SK-N-SH (cell line): ENCODE measurements at regions not wholly inside any gene's neighbourhood (a gene's known extent, or its start where the extent isn't known, plus 50 kb on each side); places are given as distances from the start of the nearest gene placed in this dataset.
A peak's percentile ranks its signal among the peaks of the same experiment; 100 is the strongest.

Source experiments
- CTCF ChIA-PET: fragments of 300-600, 350-600 bp; formaldehyde crosslinking; extraction: SDS; loops from one replicate; lab custom pipeline; 2021; lab: Yijun Ruan, JAX
- POLR2A ChIA-PET: fragments of 350-600 bp; sonication (Branson Sonifier 250); formaldehyde crosslinking; extraction: SDS; loops from one replicate; lab custom pipeline; 2020; ENCODE audit warnings: antibody characterized with exemption, inconsistent platforms; lab: Yijun Ruan, JAX
- DNase-seq: peaks from one replicate; pipeline ENCODE4 v3.0.0; 2012
- H2AFZ ChIP-seq: fragments of 200-600 bp; sonication (generic); 2 replicates; pipeline ENCODE4 v1.8.1; 2016; ENCODE audit warnings: antibody characterized with exemption, mild to moderate bottlenecking, low read depth
- H3F3A ChIP-seq: fragments of 200-600 bp; sonication (generic); replicated peaks from 2 replicates; pipeline ENCODE3; 2016; ENCODE audit warnings: antibody characterized with exemption, mild to moderate bottlenecking; ENCODE audit not compliant: insufficient read depth
- H3K27ac ChIP-seq, 2 experiments: fragments of 200-500 bp in 1 of 2; fragments of 200-600 bp in 1 of 2; sonication (Bioruptor generic) in 1 of 2; sonication (generic), shearing (Covaris generic) in 1 of 2; 2 replicates each; pipeline versions ENCODE4 v1.5.1 to v1.6.1; 2014 to 2016; ENCODE audit warnings: low read depth in 2 of 2, inconsistent platforms in 1 of 2, low read length in 1 of 2, mild to moderate bottlenecking in 1 of 2, mixed read lengths in 1 of 2
- H3K27me3 ChIP-seq: fragments of 200-600 bp; sonication (generic), shearing (Covaris generic); 2 replicates; pipeline ENCODE4 v1.6.1; 2016; ENCODE audit warnings: mixed run types; ENCODE audit not compliant: insufficient read depth
- H3K36me3 ChIP-seq, 2 experiments: fragments of 200-500 bp in 1 of 2; fragments of 200-600 bp in 1 of 2; sonication (Bioruptor generic) in 1 of 2; sonication (generic) in 1 of 2; replicated peaks in 1 of 2; 2 replicates each; pipeline versions ENCODE3 to v1.5.1; 2014 to 2016; ENCODE audit warnings: low read length in 1 of 2, mild to moderate bottlenecking in 1 of 2; ENCODE audit not compliant: insufficient read depth in 2 of 2, control insufficient read depth in 1 of 2
- H3K4me1 ChIP-seq, 2 experiments: fragments of 200-500 bp in 1 of 2; fragments of 200-600 bp in 1 of 2; sonication (Bioruptor generic) in 1 of 2; sonication (generic), shearing (Covaris generic) in 1 of 2; 2 replicates each; pipeline versions ENCODE4 v1.5.1 to v1.6.1; 2014 to 2016; ENCODE audit warnings: low read depth in 1 of 2, low read length in 1 of 2, mixed run types in 1 of 2; ENCODE audit not compliant: insufficient read depth in 2 of 2, control insufficient read depth in 1 of 2
- H3K4me2 ChIP-seq: fragments of 200-600 bp; sonication (generic), shearing (Covaris generic); 2 replicates; pipeline ENCODE4 v1.6.1; 2017; ENCODE audit warnings: mixed run types
- H3K4me3 ChIP-seq, 2 experiments: fragments of 200-500 bp in 1 of 2; fragments of 200-600 bp in 1 of 2; sonication (Bioruptor generic) in 1 of 2; sonication (generic), shearing (Covaris generic) in 1 of 2; 2 replicates each; pipeline versions ENCODE4 v1.5.1 to v1.8.1; 2014 to 2016; ENCODE audit warnings: low read depth in 2 of 2, inconsistent platforms in 1 of 2, low read length in 1 of 2, mild to moderate bottlenecking in 1 of 2, mixed read lengths in 1 of 2, moderate library complexity in 1 of 2
- H3K79me2 ChIP-seq: fragments of 200-600 bp; sonication (generic); 2 replicates; pipeline ENCODE4 v1.8.1; 2017; ENCODE audit warnings: mild to moderate bottlenecking; ENCODE audit not compliant: insufficient read depth
- H3K9ac ChIP-seq: fragments of 200-600 bp; sonication (generic); 2 replicates; pipeline ENCODE4 v1.6.1; 2017; ENCODE audit warnings: mixed run types
- H3K9me2 ChIP-seq: fragments of 200-600 bp; sonication (generic); 2 replicates; pipeline ENCODE4 v1.6.1; 2017; ENCODE audit warnings: mixed run types
- H3K9me3 ChIP-seq: fragments of 200-600 bp; sonication (generic); 2 replicates; pipeline ENCODE4 v1.6.1; 2017; ENCODE audit warnings: mixed run types, mild to moderate bottlenecking, moderate library complexity
- H4K20me1 ChIP-seq: fragments of 200-600 bp; sonication (generic); 2 replicates; pipeline ENCODE4 v1.6.1; 2017; ENCODE audit warnings: mild to moderate bottlenecking, mixed run types; ENCODE audit not compliant: insufficient read depth
- CHD2 ChIP-seq: fragments of 150-350 bp; IDR thresholded peaks from 2 replicates; pipeline ENCODE4 v1.6.1; 2018; ENCODE audit warnings: low read length; ENCODE audit not compliant: partially characterized antibody
- ELF1 ChIP-seq: IDR thresholded peaks from 2 replicates; pipeline ENCODE4 v1.4.0; 2012
- FOXJ3 ChIP-seq: sonication (generic); formaldehyde crosslinking; IDR thresholded peaks from 2 replicates; pipeline ENCODE4 v1.5.1; 2020; ENCODE audit warnings: mild to moderate bottlenecking, missing genetic modification reagents
- GATA2 ChIP-seq: sonication (generic); formaldehyde crosslinking; IDR thresholded peaks from 2 replicates; pipeline ENCODE4 v1.5.0; 2020; ENCODE audit warnings: mild to moderate bottlenecking, missing genetic modification reagents
- JUND ChIP-seq: IDR thresholded peaks from 2 replicates; pipeline ENCODE4 v1.4.0; 2012
- MEF2A ChIP-seq: IDR thresholded peaks from 2 replicates; pipeline ENCODE4 v1.4.0; 2012; ENCODE audit warnings: low read depth, borderline replicate concordance
- NFIC ChIP-seq: IDR thresholded peaks from 2 replicates; pipeline ENCODE4 v1.4.0; 2012; ENCODE audit warnings: borderline replicate concordance
- NRF1 ChIP-seq: IDR thresholded peaks from 2 replicates; pipeline ENCODE4 v1.6.1; 2012; ENCODE audit warnings: low read depth, mild to moderate bottlenecking, low read length
- POLR2AphosphoS5 ChIP-seq: IDR thresholded peaks from 2 replicates; pipeline ENCODE4 v1.6.1; 2012; ENCODE audit warnings: low read depth, low read length
- RAD21 ChIP-seq: IDR thresholded peaks from 2 replicates; pipeline ENCODE4 v1.6.1; 2012; ENCODE audit warnings: mild to moderate bottlenecking, low read length
- RCOR1 ChIP-seq: fragments of 150-350 bp; IDR thresholded peaks from 2 replicates; pipeline ENCODE4 v1.6.1; 2017; ENCODE audit warnings: antibody characterized with exemption, low read length
- SIN3A ChIP-seq: IDR thresholded peaks from 2 replicates; pipeline ENCODE4 v1.6.1; 2012; ENCODE audit warnings: low read depth, mild to moderate bottlenecking, low read length, moderate library complexity, borderline replicate concordance
- SMC3 ChIP-seq: IDR thresholded peaks from 2 replicates; pipeline ENCODE4 v1.6.1; 2012; ENCODE audit warnings: low read depth, low read length, improper control_type of control experiment
- TAF1 ChIP-seq: IDR thresholded peaks from 2 replicates; pipeline ENCODE4 v1.6.1; 2012; ENCODE audit warnings: low read depth, mild to moderate bottlenecking, low read length, moderate library complexity, borderline replicate concordance
- TCF12 ChIP-seq: IDR thresholded peaks from 2 replicates; pipeline ENCODE4 v1.4.0; 2012
- YY1 ChIP-seq: IDR thresholded peaks from 2 replicates; pipeline ENCODE4 v1.4.0; 2012; ENCODE audit warnings: low read depth, mild to moderate bottlenecking
- WGBS: methylation state at CpG from one replicate; pipeline ENCODE4 v1.1.6; 2017; ENCODE audit warnings: low lambda C conversion rate; 5-methylcytosine and 5-hydroxymethylcytosine counted together
- TF ChIP-seq, protein P1 (sequence below): IDR thresholded peaks from 2 replicates; pipeline ENCODE4 v1.4.0; 2012; ENCODE audit warnings: low read depth, borderline replicate concordance
- TF ChIP-seq, protein P2 (sequence below): fragments of 150-350 bp; IDR thresholded peaks from 2 replicates; pipeline ENCODE4 v1.6.1; 2017; ENCODE audit warnings: antibody characterized with exemption, low read length, low read depth, borderline replicate concordance
- TF ChIP-seq, protein P3 (sequence below): IDR thresholded peaks from 2 replicates; pipeline ENCODE4 v1.4.0; 2012; ENCODE audit warnings: low read depth, borderline replicate concordance

DNA sequence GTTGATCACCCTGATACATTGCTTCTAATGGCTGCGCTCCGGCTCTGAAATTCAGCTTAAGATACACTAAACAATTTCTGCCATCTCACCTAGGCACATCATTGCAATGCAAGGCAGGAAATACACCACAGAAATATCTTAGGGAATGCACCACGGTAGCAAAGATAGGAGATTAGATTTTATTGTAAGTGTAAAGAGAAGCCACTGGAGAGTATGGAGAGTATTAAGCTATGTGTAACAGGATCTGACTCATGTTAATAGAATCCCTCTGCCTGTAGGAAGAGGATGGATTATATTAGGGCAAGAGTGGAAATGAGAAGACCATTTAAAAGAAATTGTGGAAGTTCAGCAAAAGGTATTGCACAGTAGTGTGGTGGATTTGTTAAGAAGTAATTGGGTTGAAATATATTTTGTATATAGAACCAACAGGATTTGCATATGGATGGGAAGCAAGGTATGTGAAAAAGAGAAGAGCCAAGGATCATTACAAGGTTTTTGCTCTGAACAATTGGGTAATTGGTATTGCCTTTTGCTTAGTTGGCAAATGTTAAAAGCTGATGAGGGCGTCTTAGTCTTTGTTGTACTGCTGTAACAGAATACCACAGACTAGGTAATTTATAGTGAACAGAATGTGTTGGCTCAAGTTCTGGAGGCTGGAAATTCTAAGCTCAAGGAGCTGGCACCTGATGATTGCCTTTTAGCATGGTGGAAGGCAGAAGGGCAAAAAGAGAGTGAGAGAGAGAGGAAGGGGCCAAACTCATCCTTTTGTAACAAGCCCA lies 636.1 kb downstream of the PSAT1 start (continued):
- TF ChIP-seq SMC3: no peak
- TF ChIP-seq, protein P1, sequence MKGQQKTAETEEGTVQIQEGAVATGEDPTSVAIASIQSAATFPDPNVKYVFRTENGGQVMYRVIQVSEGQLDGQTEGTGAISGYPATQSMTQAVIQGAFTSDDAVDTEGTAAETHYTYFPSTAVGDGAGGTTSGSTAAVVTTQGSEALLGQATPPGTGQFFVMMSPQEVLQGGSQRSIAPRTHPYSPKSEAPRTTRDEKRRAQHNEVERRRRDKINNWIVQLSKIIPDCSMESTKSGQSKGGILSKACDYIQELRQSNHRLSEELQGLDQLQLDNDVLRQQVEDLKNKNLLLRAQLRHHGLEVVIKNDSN: no peak
- TF ChIP-seq, protein P2, sequence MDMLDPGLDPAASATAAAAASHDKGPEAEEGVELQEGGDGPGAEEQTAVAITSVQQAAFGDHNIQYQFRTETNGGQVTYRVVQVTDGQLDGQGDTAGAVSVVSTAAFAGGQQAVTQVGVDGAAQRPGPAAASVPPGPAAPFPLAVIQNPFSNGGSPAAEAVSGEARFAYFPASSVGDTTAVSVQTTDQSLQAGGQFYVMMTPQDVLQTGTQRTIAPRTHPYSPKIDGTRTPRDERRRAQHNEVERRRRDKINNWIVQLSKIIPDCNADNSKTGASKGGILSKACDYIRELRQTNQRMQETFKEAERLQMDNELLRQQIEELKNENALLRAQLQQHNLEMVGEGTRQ: no peak
- TF ChIP-seq TCF12: peak; percentile 90

DNA sequence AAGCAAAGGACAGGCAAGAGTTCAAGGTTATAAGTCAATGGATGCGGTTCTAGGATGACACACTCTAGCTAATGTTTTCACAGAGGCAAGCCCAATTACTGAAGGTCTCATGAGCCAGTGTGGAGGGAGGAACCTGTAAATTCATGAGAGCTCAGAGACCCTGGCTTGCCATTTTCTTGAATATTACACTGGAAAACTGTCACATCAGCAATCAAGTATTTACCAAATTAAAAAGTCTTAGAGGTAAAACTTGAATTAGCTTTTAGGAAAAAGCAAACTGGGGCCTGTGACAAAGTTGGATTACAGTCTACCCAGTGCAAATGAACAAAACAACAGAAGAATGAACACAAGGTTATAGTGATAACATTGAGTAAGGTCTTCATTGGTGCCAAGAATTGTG lies 636.9 kb upstream of the TLE4 start:
- no peaks in the 10 kb centered on the region for H3K9me2 ChIP-seq
- CTCF ChIA-PET: interaction anchor here (1.0 to 1.1 kb wide), 2 partner anchors 16 to 83 kb away, joined by 3 read pairs; no protein-coding TSS in a partner anchor
- no peak overlapping the region for H3K4me2 ChIP-seq
- H3K9ac ChIP-seq: no peak overlapping the region
- H3K27ac ChIP-seq: no peak overlapping the region
- WGBS: 96% methylated on average over 1 of the region's 1 CpG
- H3K4me3 ChIP-seq: no peak overlapping the region
- no peak for DNase-seq
- H3K79me2 ChIP-seq: no peaks in the 10 kb centered on the region
- POLR2A ChIA-PET: no interaction called here
- no peaks in the 10 kb centered on the region for H3K36me3 ChIP-seq
- H2AFZ ChIP-seq: no peak overlapping the region
- H3F3A ChIP-seq: peaks cover 17% of the 10 kb centered on the region
- no peaks in the 10 kb centered on the region for H3K27me3 ChIP-seq
- H3K9me3 ChIP-seq: no peaks in the 10 kb centered on the region
- TF ChIP-seq, protein P2: no peak
- no peak for TF ChIP-seq TCF12
- no peak for TF ChIP-seq RCOR1
- no peak for TF ChIP-seq NFIC
- no peak for TF ChIP-seq ELF1
- TF ChIP-seq, protein P3, sequence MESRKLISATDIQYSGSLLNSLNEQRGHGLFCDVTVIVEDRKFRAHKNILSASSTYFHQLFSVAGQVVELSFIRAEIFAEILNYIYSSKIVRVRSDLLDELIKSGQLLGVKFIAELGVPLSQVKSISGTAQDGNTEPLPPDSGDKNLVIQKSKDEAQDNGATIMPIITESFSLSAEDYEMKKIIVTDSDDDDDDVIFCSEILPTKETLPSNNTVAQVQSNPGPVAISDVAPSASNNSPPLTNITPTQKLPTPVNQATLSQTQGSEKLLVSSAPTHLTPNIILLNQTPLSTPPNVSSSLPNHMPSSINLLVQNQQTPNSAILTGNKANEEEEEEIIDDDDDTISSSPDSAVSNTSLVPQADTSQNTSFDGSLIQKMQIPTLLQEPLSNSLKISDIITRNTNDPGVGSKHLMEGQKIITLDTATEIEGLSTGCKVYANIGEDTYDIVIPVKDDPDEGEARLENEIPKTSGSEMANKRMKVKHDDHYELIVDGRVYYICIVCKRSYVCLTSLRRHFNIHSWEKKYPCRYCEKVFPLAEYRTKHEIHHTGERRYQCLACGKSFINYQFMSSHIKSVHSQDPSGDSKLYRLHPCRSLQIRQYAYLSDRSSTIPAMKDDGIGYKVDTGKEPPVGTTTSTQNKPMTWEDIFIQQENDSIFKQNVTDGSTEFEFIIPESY: no peak
- TF ChIP-seq RAD21: no peak
- TF ChIP-seq YY1: no peak
- TF ChIP-seq TAF1: no peak
- TF ChIP-seq SMC3: no peak
- TF ChIP-seq POLR2AphosphoS5: no peak
- TF ChIP-seq CHD2: no peak
- TF ChIP-seq, protein P1: no peak
- no peak for TF ChIP-seq JUND
- no peak for TF ChIP-seq GATA2 (CRISPR knock-in tag)
- TF ChIP-seq SIN3A: no peak
- TF ChIP-seq MEF2A: no peak
- no peak for TF ChIP-seq FOXJ3 (CRISPR knock-in tag)
- TF ChIP-seq NRF1: no peak
- H4K20me1 ChIP-seq: no peaks in the 10 kb centered on the region
- peaks cover 3 to 19% of the 10 kb centered on the region in 2 experiments; a peak in 3 of 4 replicates for H3K4me1 ChIP-seq
